HCT116 (cell line): ENCODE measurements at regions not wholly inside any gene's neighbourhood (a gene's known extent, or its start where the extent isn't known, plus 50 kb on each side); places are given as distances from the start of the nearest gene placed in this dataset.

Experiments
- ATAC-seq: fragments of 200-7000 bp; cut with Tn5 transposase; 2 replicates; pipeline ENCODE4 v1.9.1; 2020; ENCODE audit warnings: mild to moderate bottlenecking, moderate library complexity
- BruUV-seq: library from RNA; stranded (reverse); fragments of 400-500 nt; replicated peaks from 2 replicates; lab custom pipeline; 2021; lab: Mats Ljungman, UMichigan
- CTCF ChIA-PET: fragments of 300-600 bp; sonication (Branson Sonifier 250); formaldehyde crosslinking; loops from one replicate; lab custom pipeline; 2021; ENCODE audit warnings: antibody characterized with exemption; lab: Charles Lee
- POLR2A ChIA-PET: fragments of 300-600, 350-600 bp; sonication (Branson Sonifier 250); formaldehyde crosslinking; loops from one replicate; lab custom pipeline; 2021; ENCODE audit warnings: antibody characterized with exemption; lab: Charles Lee
- RAD21 ChIA-PET, 2 experiments: fragments of 300-600 bp; sonication (Branson Sonifier 250); formaldehyde crosslinking; loops; one replicate each; lab custom pipeline; 2023; ENCODE audit warnings: low total read pairs in 2 of 2; ENCODE audit not compliant: uncharacterized antibody in 2 of 2, unreplicated experiment in 2 of 2, low non-redundant PET in 1 of 2; lab: Charles Lee
- DNase-seq: peaks from one replicate; pipeline ENCODE4 v3.0.0-alpha.2; 2010; ENCODE audit warnings: low read depth, low spot score
- H2AFZ ChIP-seq: fragments of 200-600 bp; shearing (Covaris generic), sonication (generic); 2 replicates; pipeline ENCODE4 v1.6.1; 2017; ENCODE audit warnings: low read depth, mixed run types, mixed read lengths, antibody characterized with exemption, low read length; ENCODE audit not compliant: poor library complexity, severe bottlenecking
- H3K27ac ChIP-seq: 2 replicates; pipeline ENCODE4 v1.5.1; 2012; ENCODE audit warnings: low read depth, low read length
- H3K27me3 ChIP-seq: fragments of 200-600 bp; sonication (generic); 2 replicates; pipeline ENCODE4 v1.6.1; 2016; ENCODE audit warnings: mixed run types, low read length, mixed read lengths; ENCODE audit not compliant: insufficient read depth
- H3K36me3 ChIP-seq, 2 experiments: fragments of 200-500 bp in 1 of 2; fragments of 200-600 bp in 1 of 2; sonication (Bioruptor generic) in 1 of 2; sonication (generic) in 1 of 2; 2 replicates each; pipeline versions ENCODE4 v1.5.1 to v1.6.1; 2014 to 2016; ENCODE audit warnings: low read length in 2 of 2, inconsistent platforms in 1 of 2, mixed read lengths in 1 of 2, mixed run types in 1 of 2; ENCODE audit not compliant: insufficient read depth in 2 of 2, control insufficient read depth in 1 of 2
- H3K4me1 ChIP-seq, 2 experiments: fragments of 200-600 bp in 1 of 2; sonication (generic) in 1 of 2; 2 replicates each; pipeline versions ENCODE4 v1.5.1 to v1.6.1; 2012 to 2017; ENCODE audit warnings: low read length in 2 of 2, inconsistent platforms in 1 of 2, mild to moderate bottlenecking in 1 of 2, mixed read lengths in 1 of 2, mixed run types in 1 of 2, moderate library complexity in 1 of 2; ENCODE audit not compliant: insufficient read depth in 2 of 2, control insufficient read depth in 1 of 2
- H3K4me2 ChIP-seq: fragments of 200-600 bp; sonication (generic); 2 replicates; pipeline ENCODE4 v1.6.1; 2017; ENCODE audit warnings: mixed run types, low read length, mixed read lengths
- H3K4me3 ChIP-seq, 2 experiments: fragments of 200-600 bp in 1 of 2; sonication (generic) in 1 of 2; replicated peaks in 1 of 2; 2 replicates each; pipeline ENCODE4 v1.5.1; 2011 to 2016; ENCODE audit warnings: low read length in 2 of 2, control low read depth in 1 of 2, low read depth in 1 of 2, mild to moderate bottlenecking in 1 of 2, mixed read lengths in 1 of 2, mixed run types in 1 of 2
- H3K79me2 ChIP-seq: fragments of 200-600 bp; sonication (generic); 2 replicates; pipeline ENCODE4 v1.6.1; 2017; ENCODE audit warnings: mild to moderate bottlenecking, mixed run types, low read length, moderate library complexity, mixed read lengths; ENCODE audit not compliant: insufficient read depth
- H3K9ac ChIP-seq: fragments of 200-600 bp; sonication (generic); 2 replicates; pipeline ENCODE4 v1.6.1; 2016; ENCODE audit warnings: low read length, mixed read lengths
- H3K9me2 ChIP-seq: fragments of 200-600 bp; sonication (generic), shearing (Covaris generic); 2 replicates; pipeline ENCODE4 v1.6.1; 2017; ENCODE audit warnings: mixed run types, mild to moderate bottlenecking, moderate library complexity; ENCODE audit not compliant: insufficient read depth
- H3K9me3 ChIP-seq, 2 experiments: fragments of 200-500 bp in 1 of 2; fragments of 200-600 bp in 1 of 2; sonication (Bioruptor generic) in 1 of 2; sonication (generic) in 1 of 2; 2 replicates each; pipeline ENCODE4 v1.6.1; 2014 to 2017; ENCODE audit warnings: low read length in 2 of 2, mixed read lengths in 2 of 2, inconsistent platforms in 1 of 2, low read depth in 1 of 2, mild to moderate bottlenecking in 1 of 2, mixed run types in 1 of 2, moderate library complexity in 1 of 2; ENCODE audit not compliant: control insufficient read depth in 1 of 2, insufficient read depth in 1 of 2
- H4K20me1 ChIP-seq: fragments of 200-600 bp; sonication (generic), shearing (Covaris generic); 2 replicates; pipeline ENCODE4 v1.6.1; 2017; ENCODE audit warnings: mixed run types, mild to moderate bottlenecking, moderate library complexity; ENCODE audit not compliant: insufficient read depth
- ELF1 ChIP-seq: IDR thresholded peaks from 2 replicates; pipeline ENCODE4 v1.6.1; 2012; ENCODE audit warnings: low read depth, borderline replicate concordance
- EZH2 ChIP-seq: fragments of 200-600 bp; sonication (generic); IDR thresholded peaks from 2 replicates; pipeline ENCODE4 v1.6.1; 2017; ENCODE audit warnings: antibody characterized with exemption, mixed run types
- JUND ChIP-seq: IDR thresholded peaks from 2 replicates; pipeline ENCODE4 v1.6.1; 2012
- RAD21 ChIP-seq: IDR thresholded peaks from 2 replicates; pipeline ENCODE4 v1.6.1; 2012; ENCODE audit warnings: low read depth, mild to moderate bottlenecking
- SIN3A ChIP-seq: IDR thresholded peaks from 2 replicates; pipeline ENCODE4 v1.6.1; 2012; ENCODE audit warnings: low read depth
- SP1 ChIP-seq: IDR thresholded peaks from 2 replicates; pipeline ENCODE4 v1.6.1; 2012; ENCODE audit warnings: low read depth
- YY1 ChIP-seq: IDR thresholded peaks from 2 replicates; pipeline ENCODE4 v1.6.1; 2011; ENCODE audit warnings: low read length, low read depth, moderate library complexity, mild to moderate bottlenecking; ENCODE audit not compliant: insufficient replicate concordance; ENCODE audit errors: extremely low read depth
- ZFX ChIP-seq: fragments of 450-650 bp; IDR thresholded peaks from 2 replicates; pipeline ENCODE4 v1.6.1; 2017
- intact Hi-C: fragments of 100-400 bp; cut with micrococcal nuclease; formaldehyde crosslinking; loops from 2 replicates; pipeline ENCODE4 v1.10.0; 2022
- TF ChIP-seq, protein P1 (sequence below), 3 experiments: fragments of 200-600 bp in 1 of 3; sonication (generic) in 1 of 3; IDR thresholded peaks in 2 of 3; conservative IDR thresholded peaks in 1 of 3; 2 replicates each; pipeline ENCODE4 v1.5.1; 2012 to 2017; ENCODE audit warnings: low read depth in 2 of 3, low read length in 2 of 3, antibody characterized with exemption in 1 of 3, borderline replicate concordance in 1 of 3, control low read depth in 1 of 3, mild to moderate bottlenecking in 1 of 3, mixed read lengths in 1 of 3, mixed run types in 1 of 3, moderate library complexity in 1 of 3; ENCODE audit not compliant: insufficient read depth in 1 of 3
- TF ChIP-seq, protein P2 (sequence below): IDR thresholded peaks from 2 replicates; pipeline ENCODE4 v1.6.1; 2012; ENCODE audit warnings: low read depth

DNA sequence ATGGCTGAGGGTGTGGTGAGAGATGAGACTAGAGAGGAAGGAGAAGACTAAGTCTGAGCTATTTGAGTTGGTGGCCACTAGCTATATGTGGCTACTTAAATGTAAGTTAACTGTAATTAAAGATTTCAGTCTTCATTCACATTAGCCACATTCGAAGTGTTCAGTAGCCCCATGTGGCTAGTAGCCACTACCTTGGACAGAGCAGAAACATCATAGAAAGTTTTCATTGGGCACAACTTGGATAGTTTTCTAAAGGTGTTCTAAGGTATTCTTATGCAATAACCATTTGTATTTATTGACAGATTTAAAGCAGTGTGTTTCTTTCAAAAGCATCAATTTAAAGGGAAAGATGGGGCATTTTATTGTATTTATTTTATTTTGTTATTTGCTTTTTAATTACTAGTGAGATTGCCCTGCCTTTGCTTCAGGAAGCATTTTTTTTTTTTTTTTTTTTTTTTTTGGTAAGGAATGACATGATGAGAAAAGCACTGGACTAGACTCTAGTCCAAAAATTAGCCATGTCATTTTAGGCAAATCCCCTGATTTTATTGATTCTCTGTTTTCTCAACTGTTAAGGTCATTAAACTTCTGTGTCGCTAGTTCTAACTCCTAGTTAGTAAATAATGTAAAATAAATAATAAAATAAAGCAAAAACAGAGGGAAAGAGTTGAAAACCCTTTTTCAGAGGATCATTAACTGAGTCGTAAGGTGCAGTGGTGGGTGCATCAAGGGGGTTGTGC is 153.0 kb upstream of the ROBO2 start:
- CTCF ChIA-PET = no interaction called here
- RAD21 ChIA-PET = no interaction called here

More for the DNA sequence above, 153.0 kb upstream of the ROBO2 start:
- peaks cover 10 to 38% of the 10 kb centered on the region in 2 experiments; a peak in 2 of 4 replicates for H3K9me3 ChIP-seq
- H3K27ac ChIP-seq = no peak overlapping the region
- no peaks in the 10 kb centered on the region for H3K36me3 ChIP-seq
- POLR2A ChIA-PET = no interaction called here
- H3K79me2 ChIP-seq = no peaks in the 10 kb centered on the region
- TF ChIP-seq JUND (no peak), SP1 (no peak), SIN3A (no peak), ELF1 (no peak), EZH2 (no peak), YY1 (no peak), RAD21 (no peak), ZFX (no peak)
- TF ChIP-seq, protein P1, sequence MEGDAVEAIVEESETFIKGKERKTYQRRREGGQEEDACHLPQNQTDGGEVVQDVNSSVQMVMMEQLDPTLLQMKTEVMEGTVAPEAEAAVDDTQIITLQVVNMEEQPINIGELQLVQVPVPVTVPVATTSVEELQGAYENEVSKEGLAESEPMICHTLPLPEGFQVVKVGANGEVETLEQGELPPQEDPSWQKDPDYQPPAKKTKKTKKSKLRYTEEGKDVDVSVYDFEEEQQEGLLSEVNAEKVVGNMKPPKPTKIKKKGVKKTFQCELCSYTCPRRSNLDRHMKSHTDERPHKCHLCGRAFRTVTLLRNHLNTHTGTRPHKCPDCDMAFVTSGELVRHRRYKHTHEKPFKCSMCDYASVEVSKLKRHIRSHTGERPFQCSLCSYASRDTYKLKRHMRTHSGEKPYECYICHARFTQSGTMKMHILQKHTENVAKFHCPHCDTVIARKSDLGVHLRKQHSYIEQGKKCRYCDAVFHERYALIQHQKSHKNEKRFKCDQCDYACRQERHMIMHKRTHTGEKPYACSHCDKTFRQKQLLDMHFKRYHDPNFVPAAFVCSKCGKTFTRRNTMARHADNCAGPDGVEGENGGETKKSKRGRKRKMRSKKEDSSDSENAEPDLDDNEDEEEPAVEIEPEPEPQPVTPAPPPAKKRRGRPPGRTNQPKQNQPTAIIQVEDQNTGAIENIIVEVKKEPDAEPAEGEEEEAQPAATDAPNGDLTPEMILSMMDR (IDR thresholded peaks at IDR 0.05 in 2 of 3, conservative IDR thresholded peaks at IDR 0.05 in 1 of 3; ENCODE audit: borderline replicate concordance in 1 of 3, insufficient read depth in 1 of 3, low read depth in 2 of 3, low read length in 2 of 3) = no peak
- TF ChIP-seq, protein P2, sequence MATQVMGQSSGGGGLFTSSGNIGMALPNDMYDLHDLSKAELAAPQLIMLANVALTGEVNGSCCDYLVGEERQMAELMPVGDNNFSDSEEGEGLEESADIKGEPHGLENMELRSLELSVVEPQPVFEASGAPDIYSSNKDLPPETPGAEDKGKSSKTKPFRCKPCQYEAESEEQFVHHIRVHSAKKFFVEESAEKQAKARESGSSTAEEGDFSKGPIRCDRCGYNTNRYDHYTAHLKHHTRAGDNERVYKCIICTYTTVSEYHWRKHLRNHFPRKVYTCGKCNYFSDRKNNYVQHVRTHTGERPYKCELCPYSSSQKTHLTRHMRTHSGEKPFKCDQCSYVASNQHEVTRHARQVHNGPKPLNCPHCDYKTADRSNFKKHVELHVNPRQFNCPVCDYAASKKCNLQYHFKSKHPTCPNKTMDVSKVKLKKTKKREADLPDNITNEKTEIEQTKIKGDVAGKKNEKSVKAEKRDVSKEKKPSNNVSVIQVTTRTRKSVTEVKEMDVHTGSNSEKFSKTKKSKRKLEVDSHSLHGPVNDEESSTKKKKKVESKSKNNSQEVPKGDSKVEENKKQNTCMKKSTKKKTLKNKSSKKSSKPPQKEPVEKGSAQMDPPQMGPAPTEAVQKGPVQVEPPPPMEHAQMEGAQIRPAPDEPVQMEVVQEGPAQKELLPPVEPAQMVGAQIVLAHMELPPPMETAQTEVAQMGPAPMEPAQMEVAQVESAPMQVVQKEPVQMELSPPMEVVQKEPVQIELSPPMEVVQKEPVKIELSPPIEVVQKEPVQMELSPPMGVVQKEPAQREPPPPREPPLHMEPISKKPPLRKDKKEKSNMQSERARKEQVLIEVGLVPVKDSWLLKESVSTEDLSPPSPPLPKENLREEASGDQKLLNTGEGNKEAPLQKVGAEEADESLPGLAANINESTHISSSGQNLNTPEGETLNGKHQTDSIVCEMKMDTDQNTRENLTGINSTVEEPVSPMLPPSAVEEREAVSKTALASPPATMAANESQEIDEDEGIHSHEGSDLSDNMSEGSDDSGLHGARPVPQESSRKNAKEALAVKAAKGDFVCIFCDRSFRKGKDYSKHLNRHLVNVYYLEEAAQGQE = no peak
- TF ChIP-seq, all 23 proteins: peak for 0
- H3K4me1 ChIP-seq = no peaks in the 10 kb centered on the region
- H3K9ac ChIP-seq = no peak overlapping the region
- BruUV-seq = no TSS peak
- no peak overlapping the region for H3K4me3 ChIP-seq
- intact Hi-C loops = no loop called here
- no peak for ATAC-seq
- no peaks in the 10 kb centered on the region for H3K9me2 ChIP-seq
- no peak overlapping the region for H2AFZ ChIP-seq
- no peak overlapping the region for H3K4me2 ChIP-seq
- H4K20me1 ChIP-seq = no peaks in the 10 kb centered on the region
- no peaks in the 10 kb centered on the region for H3K27me3 ChIP-seq
- DNase-seq = no peak
